ENCODE measurements at regions not wholly inside any gene's neighbourhood (a gene's known extent, or its start where the extent isn't known, plus 50 kb on each side); places are given as distances from the start of the nearest gene placed in this dataset.

- TF ChIP-seq CTCF (IDR thresholded peaks at IDR 0.05) (no peak), ZFX (IDR thresholded peaks at IDR 0.05; ENCODE audit: borderline replicate concordance) (no peak)
- no peak overlapping the region for H3K27ac ChIP-seq
Observed at GRCh38 chr3:30340500-30340899, 265.9 kb upstream of the TGFBR2 start.

- H3K27ac ChIP-seq, result no peak overlapping the region
- TF ChIP-seq ZFX (IDR thresholded peaks at IDR 0.05; ENCODE audit: borderline replicate concordance), result no peak
- TF ChIP-seq CTCF (IDR thresholded peaks at IDR 0.05), result no peak
Observed at GRCh38 chr3:30341079-30341478, 265.3 kb upstream of the TGFBR2 start.

- no peak overlapping the region for H3K27ac ChIP-seq
- TF ChIP-seq CTCF (IDR thresholded peaks at IDR 0.05) (no peak), ZFX (IDR thresholded peaks at IDR 0.05; ENCODE audit: borderline replicate concordance) (no peak)
Observed at GRCh38 chr3:30341851-30342250, 264.6 kb upstream of the TGFBR2 start.

- TF ChIP-seq ZFX (IDR thresholded peaks at IDR 0.05; ENCODE audit: borderline replicate concordance), result no peak
- TF ChIP-seq CTCF (IDR thresholded peaks at IDR 0.05), result no peak
- H3K27ac ChIP-seq, result no peak overlapping the region
Observed at GRCh38 chr3:30342318-30343060, 263.9 kb upstream of the TGFBR2 start.

GRCh38 chr3:30343067-30343831 lies 263.2 kb upstream of the TGFBR2 start:
- H3K27ac ChIP-seq, result no peak overlapping the region

GRCh38 chr3:30343861-30344260 lies 262.5 kb upstream of the TGFBR2 start:
- TF ChIP-seq CTCF (IDR thresholded peaks at IDR 0.05) (no peak), ZFX (IDR thresholded peaks at IDR 0.05; ENCODE audit: borderline replicate concordance) (no peak)
- H3K27ac ChIP-seq, result no peak overlapping the region

More at GRCh38 chr3:30343067-30343831, 263.2 kb upstream of the TGFBR2 start:
- no peak for TF ChIP-seq CTCF (IDR thresholded peaks at IDR 0.05)
- TF ChIP-seq ZFX (IDR thresholded peaks at IDR 0.05; ENCODE audit: borderline replicate concordance), result no peak

GRCh38 chr3:30344288-30344687 lies 262.1 kb upstream of the TGFBR2 start:
- no peak overlapping the region for H3K27ac ChIP-seq
- no peak for TF ChIP-seq ZFX (IDR thresholded peaks at IDR 0.05; ENCODE audit: borderline replicate concordance)
- no peak for TF ChIP-seq CTCF (IDR thresholded peaks at IDR 0.05)

Data from 22Rv1 (cell line).